NCI-H526 treated with DMSO at 0.1 percent for 48 hours (cell line): ENCODE measurements at regions not wholly inside any gene's neighbourhood (a gene's known extent, or its start where the extent isn't known, plus 50 kb on each side); places are given as distances from the start of the nearest gene placed in this dataset.

Experiments
- DNase-seq: peaks from one replicate; lab custom pipeline; 2025; lab: John Stamatoyannopoulos, UW

DNA sequence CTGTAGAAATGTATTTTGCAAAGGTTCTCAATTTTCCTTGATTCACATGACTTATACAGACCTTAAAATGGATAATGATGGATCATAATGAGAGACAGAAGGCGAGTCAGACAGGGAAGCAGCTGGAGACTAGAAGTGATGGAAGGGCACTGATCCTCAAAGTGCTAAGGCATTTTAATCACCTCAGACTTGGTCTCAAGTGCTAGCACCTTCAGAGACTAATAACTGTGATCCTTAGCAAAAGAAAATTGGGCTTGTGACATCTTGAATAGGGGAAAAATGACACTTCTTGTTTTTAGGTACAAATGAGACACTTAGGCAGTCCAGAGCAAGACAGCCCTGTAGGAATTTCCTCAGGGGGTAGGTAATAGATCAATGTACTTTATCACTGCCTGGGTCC lies 1011.7 kb downstream of the SQOR start:
- DNase-seq = no peak

- no peak for DNase-seq
Measured at GRCh38 chr15:46647046-46647445, 1012.2 kb downstream of the SQOR start.

DNA sequence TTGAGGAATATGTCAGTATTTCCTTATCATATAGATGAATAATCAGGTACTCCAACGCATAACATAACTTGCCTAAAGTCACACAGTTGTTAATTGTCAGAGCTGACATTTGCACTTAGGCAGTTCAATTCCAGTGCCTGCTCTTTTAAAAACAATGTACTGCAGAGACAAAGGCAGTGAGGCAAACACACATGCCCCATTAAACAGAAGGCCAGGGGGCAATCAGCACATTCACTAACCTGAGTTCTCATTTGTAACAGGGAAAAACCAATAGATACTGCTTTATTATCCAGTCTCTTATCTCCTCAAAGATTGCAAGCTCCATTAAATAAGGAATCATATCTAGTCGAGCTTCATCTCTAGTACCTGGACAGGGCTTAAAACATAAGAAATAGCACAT lies 1017.4 kb downstream of the SQOR start:
- DNase-seq = no peak

- no peak for DNase-seq
Measured at GRCh38 chr15:46654993-46655392, 1020.2 kb downstream of the SQOR start.

- DNase-seq = no peak
Measured at GRCh38 chr15:46660096-46660842, 1025.4 kb downstream of the SQOR start.

DNA sequence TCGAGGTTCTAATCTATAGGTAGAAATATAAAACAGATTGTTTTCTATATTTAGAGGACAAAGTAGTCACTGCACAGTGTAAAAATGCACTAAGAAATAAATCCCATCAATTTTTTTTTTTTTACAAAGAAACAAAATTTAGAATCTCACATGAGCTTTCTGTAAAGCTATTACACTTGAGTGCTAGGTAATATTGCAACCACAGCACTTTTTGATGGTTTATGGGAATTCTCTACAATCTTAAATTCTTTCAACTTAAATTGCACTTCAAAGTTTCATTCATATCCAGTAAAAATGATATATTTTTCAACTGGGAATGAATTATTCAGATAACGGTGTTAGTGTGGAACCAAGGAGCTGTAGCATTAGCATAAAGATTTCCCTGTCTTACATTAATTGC lies 1035.4 kb downstream of the SQOR start:
- no peak for DNase-seq

- no peak for DNase-seq
Measured at GRCh38 chr15:46671336-46671735, 1036.5 kb downstream of the SQOR start.

- no peak for DNase-seq
Measured at GRCh38 chr15:46672041-46672440, 1037.2 kb downstream of the SQOR start.

GRCh38 chr15:46676233-46677206 lies 1040.8 kb upstream of the SEMA6D start:
- DNase-seq = no peak

DNA sequence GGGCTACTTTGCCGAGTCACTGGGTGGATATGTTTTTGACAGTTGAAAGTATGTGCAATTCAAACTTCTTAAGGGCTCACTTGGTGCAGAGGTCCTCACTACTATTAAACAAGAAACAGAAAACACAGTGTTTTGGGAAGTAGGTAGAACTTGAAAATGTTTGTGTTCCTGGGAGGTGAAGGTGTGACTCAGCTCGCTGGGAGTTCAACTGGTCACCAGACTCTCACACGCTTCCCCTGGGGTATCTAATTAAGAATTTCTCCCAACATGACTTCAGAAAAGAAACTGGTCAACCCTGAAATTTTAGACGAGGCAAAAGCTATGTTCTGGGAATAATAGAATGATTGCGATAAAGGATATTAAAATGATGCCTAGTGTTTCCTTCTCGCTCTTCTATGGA lies 1039.8 kb upstream of the SEMA6D start:
- no peak for DNase-seq

GRCh38 chr15:46681901-46682300 lies 1035.4 kb upstream of the SEMA6D start:
- DNase-seq = no peak

DNA sequence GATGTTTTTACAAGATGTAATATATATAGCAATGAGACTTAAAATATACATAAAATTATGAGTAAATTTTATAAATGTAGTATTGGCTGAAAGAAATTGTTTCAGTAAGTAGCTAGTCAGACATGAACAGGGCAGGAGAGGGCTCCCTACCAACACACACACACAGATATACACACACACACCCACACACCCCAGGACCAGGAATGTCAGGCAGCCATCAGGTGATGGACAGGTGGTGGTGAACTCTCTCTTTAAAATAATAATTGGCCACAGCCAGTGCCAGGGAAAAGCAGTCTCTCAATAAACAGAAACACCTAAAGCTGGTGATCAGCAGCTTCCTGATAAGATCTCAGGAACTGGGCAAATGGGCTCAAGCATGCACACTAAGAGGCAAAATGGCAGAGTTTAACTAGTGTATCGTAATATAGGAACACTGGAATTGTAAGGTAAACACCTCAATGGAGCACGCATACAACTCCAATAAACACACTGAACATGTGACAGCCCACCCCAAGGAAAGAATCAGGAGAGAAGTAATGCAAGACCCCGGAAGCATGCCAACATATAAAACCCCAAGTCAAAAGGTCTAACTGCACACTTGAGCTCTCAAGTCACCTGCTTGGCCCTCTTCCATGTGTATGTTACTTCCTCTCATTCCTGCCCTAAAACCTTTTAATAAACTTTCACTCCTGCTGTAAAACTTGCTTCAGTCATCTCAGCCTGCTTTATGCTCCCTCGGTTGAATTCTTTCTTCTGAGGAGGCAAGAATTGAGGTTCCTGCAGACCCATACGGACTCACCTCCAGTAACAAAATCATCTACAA lies 1034.1 kb upstream of the SEMA6D start:
- no peak for DNase-seq

- DNase-seq = no peak
Measured at GRCh38 chr15:46685096-46685495, 1032.2 kb upstream of the SEMA6D start.

- DNase-seq = no peak
Measured at GRCh38 chr15:46685681-46686080, 1031.6 kb upstream of the SEMA6D start.

- DNase-seq = no peak
Measured at GRCh38 chr15:46696281-46696680, 1021.0 kb upstream of the SEMA6D start.

- DNase-seq = no peak
Measured at GRCh38 chr15:46701346-46701745, 1016.0 kb upstream of the SEMA6D start.

DNA sequence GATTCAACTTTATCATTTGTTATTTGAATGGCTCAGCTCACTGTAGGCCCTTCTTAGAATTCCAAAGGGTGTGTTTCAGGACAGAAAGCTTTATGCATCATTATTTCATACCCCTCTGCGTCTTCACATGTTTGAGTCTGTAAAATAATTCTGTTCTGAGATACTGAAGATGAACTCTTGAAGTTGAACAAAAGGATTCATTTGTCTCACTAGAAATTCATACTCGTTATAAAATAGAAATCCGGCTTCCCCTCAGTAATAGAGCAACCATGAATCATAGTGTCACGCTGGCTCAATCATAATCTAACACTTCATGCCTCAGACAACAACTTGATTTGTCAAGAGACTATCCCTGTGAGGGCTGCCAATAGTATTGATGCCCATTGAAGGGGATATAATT lies 1015.4 kb upstream of the SEMA6D start:
- no peak for DNase-seq

DNA sequence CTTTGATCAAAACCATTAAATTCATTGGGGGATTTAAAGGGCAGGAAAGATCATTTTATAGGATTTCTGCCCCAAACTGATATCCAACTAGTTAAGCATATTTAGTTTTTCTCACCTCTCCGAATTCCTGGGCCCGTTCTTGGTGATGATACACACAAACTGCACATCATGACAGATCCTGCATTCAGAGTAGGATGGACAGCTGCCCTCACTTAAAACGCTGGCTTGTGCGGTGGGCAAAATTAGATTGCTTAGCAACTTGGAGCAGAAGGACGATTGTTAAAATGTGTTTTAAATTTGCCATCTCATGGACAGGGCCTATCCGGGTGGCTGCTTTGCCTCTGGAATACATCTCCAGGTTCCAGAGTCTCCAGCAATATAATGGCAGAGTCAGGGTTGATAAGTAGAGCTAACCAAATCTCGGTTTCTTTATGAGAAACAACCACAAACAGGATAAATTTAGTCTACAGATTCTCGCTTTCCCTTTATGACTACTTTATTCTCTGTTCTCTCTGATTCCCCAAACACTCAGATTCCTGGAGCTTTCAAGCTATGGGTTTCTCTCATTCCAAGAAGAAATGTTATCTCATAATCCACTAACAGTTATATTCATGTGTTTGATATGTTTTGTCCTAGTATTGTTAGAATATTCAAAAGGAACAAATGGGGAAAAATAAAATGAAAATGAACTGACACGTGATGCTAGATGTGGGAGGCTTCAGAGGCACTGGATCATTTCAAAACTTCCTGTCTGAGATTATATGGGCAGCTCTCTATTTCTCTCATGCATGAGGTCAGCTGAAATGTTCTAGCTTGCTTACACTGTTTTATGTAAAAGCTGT lies 1014.1 kb upstream of the SEMA6D start:
- no peak for DNase-seq

- DNase-seq = no peak
Measured at GRCh38 chr15:46703871-46704637, 1013.3 kb upstream of the SEMA6D start.

DNA sequence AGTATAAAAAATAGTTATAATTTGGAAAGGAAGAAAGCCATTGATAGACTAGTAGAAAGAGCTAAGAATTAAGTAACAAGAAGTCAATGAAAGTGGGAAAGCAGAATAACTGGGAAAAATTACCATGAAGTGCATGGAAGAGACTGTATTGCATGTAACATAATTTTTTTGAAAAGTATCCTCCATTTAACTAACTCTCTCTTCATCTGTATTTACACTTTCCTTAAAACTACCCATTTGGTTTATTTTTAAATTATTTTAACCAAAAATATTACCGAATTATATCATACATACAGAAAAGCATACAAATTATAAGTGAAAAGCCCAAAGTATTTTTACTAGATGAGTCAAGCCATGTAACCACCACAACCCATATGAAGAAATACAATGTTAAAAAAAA lies 1009.9 kb upstream of the SEMA6D start:
- DNase-seq = no peak

DNA sequence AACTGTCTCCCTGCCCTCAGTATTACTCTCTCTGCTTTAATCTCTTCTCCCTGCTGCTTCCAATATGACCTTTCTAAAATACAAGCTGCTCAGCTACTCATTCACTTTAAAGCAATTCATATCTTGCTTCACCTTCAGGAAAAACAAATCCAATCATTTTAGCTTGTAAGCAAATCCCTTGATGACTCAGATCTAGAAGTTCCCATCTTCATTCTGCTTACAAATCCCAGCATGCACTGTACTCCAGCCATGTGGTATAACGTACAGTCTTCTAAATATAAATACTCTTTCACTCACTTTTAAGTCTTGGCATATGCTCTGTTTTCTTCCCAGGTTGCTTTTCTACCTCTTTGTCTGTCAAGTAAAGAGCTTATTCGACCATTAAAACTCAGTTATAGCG lies 1009.1 kb upstream of the SEMA6D start:
- no peak for DNase-seq
